Germinal center (tissue), 1 donor: ENCODE measurements at regions not wholly inside any gene's neighbourhood (a gene's known extent, or its start where the extent isn't known, plus 50 kb on each side); places are given as distances from the start of the nearest gene placed in this dataset.

Source experiments
- DNase-seq: peaks from one replicate; pipeline ENCODE4 v3.0.0; 2012; ENCODE audit warnings: mixed read lengths, low spot score

DNA sequence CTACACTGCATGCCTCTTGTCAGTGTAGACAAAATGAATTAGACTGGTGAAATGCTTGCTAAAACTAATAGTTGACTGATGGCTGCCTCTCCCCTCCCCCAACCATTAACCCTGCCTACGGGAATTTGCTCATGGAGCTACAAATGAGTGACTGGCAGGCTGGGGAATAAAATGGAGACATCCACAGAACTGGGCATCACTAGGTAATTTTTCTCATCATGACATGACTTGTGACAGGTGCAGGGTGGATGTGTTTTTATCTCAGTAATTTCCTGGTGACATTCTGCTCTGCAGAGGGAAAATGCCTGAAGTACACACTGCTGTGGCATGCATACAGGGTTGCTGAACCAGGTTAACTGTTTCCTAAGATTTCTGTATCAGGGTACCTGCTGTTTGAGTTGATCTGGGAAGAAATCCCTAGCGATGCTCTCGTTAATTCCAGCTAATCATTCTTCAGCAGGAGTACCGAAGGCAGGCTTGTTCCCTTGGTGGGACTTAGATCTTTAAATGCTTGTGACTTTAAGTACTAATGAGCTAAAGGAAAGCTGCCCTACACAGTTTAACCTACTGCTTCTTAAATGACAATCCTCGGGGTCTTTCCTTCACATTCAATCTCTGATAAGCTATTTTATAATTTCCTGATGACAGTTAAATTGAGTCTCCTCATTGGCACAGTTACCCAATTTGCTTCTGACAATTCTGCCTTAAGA is 376.3 kb upstream of the LCORL start:
- no peak for DNase-seq

GRCh38 chr4:18394656-18395055 is 373.1 kb upstream of the LCORL start:
- no peak for DNase-seq

DNA sequence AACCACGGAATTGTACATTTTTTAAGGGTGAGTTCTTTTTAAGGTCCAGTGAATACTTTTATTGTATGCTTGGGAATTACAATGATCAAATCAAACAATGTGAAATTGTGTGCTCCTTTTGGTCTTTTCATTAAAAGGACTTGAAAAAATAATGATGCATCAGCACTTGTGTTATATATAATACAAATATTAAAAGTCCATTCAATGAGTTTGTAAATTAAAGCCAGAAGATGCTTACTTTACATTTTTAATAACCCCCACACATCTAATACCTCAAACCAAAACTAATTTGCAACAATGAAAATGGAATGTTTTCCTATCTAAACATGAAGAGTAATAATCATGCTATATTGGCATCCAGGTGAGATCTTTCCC is 369.8 kb upstream of the LCORL start:
- DNase-seq, result no peak

- no peak for DNase-seq
These were observed 369.2 kb upstream of the LCORL start for GRCh38 chr4:18390655-18391353.

DNA sequence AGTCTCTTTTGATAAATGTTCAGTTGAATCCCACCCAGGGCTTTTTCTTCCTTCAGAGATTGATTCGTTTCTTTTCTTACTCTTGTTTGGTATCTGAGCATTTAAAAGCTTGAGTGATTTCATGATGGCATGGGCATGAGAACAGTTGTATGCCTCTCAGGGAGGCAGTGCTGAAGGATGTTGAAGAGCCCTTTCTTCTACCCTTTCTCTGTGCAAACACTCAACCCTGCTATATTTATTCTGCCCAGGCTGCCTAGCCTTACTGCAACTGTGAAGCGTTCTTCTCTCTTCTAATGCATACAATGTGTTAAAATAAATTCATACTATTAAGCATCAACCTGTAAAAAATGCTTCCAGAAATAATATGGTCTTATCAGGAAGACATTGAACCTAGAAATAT is 367.6 kb upstream of the LCORL start:
- no peak for DNase-seq

GRCh38 chr4:18388039-18388438 is 366.5 kb upstream of the LCORL start:
- no peak for DNase-seq

GRCh38 chr4:18381186-18381585 is 359.6 kb upstream of the LCORL start:
- no peak for DNase-seq

DNA sequence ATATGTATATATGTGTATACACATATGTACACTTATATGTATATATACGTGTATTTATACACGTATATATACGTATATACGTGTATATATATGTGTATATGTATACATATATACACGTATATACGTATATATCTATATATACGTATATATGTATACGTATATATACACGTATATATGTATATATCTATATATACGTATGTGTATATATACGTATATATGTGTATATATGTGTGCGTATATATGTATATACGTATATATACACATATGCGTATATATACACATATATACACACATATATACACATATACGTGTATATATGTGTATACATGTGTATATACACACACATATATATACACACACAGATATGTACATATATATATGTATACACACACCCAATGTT is 348.0 kb upstream of the LCORL start:
- no peak for DNase-seq

- no peak for DNase-seq
These were observed 345.3 kb upstream of the LCORL start for GRCh38 chr4:18366892-18367291.

DNA sequence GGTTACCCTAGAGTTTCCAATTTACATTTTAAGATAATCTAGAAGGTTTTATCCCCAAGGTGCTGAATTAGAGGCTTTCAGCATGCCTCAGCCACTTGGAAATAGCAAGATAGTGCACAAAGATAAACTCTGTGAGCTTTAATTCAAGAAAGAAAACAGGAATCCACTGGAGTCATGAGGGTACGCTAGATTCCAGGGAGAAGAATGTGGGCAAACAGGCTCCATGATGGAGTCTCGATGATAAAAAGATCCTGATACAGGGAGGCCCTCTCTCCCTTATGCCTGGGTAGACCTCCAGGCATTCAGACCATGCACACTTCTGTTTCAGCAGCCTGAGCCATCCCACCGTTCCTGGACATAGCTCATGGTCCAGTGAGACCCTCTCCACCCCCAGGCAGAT is 344.6 kb upstream of the LCORL start:
- no peak for DNase-seq

- DNase-seq, result no peak
These were observed 322.0 kb upstream of the LCORL start for GRCh38 chr4:18343581-18343980.

DNA sequence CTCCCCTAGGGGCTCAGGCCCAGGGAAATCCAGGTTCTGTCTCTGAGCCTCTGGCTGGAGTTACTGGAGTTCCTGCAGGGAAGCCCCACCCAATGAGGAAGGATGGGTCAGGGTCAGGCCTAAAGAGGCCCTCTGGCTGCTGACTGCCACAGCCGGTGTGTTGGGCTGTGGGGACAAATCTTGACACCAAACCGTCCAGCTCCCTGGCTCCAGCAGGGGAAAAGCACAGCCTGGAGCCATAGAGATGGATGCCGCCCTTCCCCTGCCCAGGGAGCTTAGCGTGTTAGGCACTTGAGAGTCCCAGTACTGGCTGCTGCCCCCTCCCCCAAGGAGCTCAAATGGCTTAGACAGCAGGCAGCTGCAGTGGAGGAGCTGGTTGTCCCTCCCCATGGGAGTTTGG is 321.3 kb upstream of the LCORL start:
- DNase-seq, result no peak

DNA sequence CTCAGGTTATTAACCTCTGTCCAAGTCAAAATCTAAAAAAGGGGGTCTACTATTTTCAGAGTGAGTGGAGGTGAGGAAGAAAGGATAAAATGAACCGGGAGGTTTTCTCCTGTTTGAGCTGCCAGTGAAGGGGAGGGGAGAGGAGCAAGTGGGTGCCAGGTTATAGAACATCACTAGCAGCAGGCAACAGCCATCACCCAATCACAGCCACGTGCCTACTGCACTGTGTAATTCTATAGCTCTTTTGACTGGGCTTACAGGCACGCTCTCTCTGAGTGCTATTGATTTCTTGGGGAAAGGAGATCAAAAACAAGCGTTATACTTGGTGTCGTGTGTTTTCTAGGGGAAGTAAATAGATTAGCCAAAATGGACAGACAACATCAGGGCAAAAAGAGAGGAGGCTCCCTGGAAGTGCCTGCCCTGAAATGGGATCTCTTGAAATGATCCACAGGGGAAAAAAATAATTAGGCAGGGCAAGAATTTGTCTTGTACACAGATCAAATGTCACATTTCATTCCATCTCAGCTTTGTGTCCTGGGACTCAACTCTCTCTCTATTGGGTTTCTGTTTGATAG is 300.5 kb upstream of the LCORL start:
- no peak for DNase-seq

DNA sequence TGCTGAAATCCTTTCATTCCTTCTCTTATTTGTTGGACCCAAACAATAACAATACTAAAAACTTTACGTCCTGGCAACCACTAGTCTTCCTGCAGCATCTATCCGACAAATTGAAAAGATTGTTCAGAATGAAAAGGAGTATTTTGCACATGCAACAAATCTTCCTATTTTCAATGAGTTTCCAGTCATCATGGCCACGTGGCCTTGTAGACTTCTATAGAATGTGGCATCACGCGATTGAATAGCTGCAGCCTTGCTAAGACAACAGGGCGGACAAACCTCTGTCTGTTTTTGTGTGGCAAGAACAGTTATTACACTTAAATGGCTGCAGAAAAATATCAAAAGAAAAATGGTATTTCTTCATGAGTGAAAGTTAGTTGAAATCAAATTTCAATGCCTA is 297.9 kb upstream of the LCORL start:
- no peak for DNase-seq

GRCh38 chr4:18318682-18319388 is 297.3 kb upstream of the LCORL start:
- no peak for DNase-seq

DNA sequence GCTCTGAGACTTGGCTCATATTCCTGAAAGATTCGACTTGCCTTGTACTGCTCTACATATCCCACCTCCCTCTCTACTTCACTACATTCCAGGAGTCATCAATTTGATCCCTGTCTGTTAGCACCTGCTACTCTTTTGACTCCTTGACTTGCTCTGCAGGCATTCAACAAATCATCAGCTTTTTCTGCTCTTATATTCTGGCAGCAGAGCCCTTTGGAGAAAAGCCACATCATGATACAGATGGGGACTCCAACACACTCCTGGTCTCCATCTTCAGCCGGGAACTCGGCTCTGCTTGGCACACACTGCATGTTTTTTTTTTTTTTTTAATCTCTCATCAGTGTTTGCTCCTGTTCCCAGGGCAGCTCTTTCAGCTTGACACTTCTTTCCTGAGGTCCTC is 293.2 kb upstream of the LCORL start:
- no peak for DNase-seq

GRCh38 chr4:18297684-18298083 is 276.1 kb upstream of the LCORL start:
- DNase-seq, result no peak

DNA sequence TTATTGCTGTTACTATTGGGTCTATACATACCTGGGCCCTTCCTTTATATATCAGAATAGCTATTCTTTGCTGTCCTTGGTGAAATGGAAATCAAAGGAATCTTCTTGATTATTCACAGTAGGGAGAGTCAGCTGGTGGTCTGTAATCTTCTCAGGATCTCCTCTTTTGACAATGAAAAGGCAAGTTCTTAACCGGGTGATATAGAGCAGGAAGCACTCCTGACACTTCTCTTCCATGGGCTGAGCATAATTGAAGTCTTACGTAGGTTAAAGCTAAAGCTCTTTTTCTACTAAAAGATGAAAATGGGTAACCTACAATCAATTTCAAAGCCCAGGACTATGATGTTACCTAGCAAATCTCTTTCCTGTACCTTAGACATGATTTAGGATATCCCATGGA is 274.9 kb upstream of the LCORL start:
- DNase-seq, result no peak

DNA sequence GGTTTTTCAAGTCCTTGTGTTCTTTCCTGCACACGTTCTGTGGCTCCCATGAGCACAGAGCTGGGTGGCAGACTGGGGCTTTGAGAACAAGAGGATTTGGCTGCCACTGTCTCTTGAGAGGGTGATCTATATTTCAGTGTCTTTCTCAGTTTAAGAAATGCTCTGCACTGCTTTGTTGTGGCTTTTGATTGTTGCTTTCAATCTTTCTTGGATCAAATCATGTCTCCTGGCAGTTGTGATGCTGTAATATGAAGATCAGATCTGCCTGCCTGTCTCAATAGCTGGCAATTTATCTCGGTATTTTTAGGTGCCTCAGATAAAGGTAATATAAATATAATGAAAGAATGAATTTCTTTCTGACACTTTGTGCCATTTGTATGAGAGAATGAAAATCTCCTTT is 273.3 kb upstream of the LCORL start:
- no peak for DNase-seq

GRCh38 chr4:18294021-18294420 is 272.5 kb upstream of the LCORL start:
- DNase-seq, result no peak

- no peak for DNase-seq
These were observed 270.9 kb upstream of the LCORL start for GRCh38 chr4:18292411-18292810.

DNA sequence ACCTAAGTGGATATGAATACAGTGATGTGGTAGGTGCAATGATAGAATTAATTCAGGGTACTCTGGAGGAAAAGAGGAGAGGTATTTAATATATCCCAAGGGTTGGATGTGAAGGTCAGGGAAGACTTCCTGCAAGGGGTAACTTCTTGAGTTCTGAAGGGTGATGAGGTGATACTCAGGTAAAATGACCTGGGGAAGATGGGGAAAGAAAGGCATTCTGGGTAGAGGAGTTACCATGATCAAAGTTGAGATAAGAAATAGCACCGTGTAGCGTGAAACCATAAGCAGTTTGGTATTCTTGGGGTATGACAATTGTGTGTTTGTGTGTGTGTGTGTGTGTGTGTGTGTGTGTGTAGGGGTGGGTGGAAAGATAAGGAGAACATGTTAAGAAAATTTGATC is 270.4 kb upstream of the LCORL start:
- no peak for DNase-seq

DNA sequence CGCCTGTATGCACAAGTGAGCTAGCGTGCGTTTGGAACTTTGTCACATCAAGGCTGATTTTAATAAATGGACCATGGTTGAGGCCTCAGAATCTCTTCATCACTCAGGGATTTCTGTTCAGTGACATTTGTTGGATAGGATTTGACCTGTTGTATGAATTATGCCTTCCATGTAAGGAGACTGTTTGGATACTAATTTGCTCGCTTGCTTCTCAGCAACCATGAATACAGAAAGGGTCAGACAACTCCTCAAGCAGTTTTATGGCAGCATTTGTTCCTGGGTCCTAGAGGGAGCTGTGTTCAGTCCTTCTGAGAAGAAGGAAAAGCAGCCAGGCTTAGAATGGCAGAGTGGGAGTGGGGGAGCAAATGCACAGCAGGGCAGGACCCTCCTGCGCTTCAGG is 269.7 kb upstream of the LCORL start:
- no peak for DNase-seq
